Bronchial epithelial cell (primary cell): ENCODE measurements at regions not wholly inside any gene's neighbourhood (a gene's known extent, or its start where the extent isn't known, plus 50 kb on each side); places are given as distances from the start of the nearest gene placed in this dataset.

Source experiments
- DNase-seq: peaks from one replicate; pipeline ENCODE4 v3.0.0-alpha.2; 2010; ENCODE audit warnings: low read depth
- FAIRE-seq: peaks from 2 replicates; lab custom pipeline; 2011; peaks lifted over from hg19 to GRCh38; lab: Jason Lieb, UNC
- H3K27me3 ChIP-seq: 2 replicates; pipeline ENCODE4 v1.5.1; 2011; ENCODE audit warnings: low read length; ENCODE audit not compliant: control insufficient read depth, insufficient read depth
- H3K36me3 ChIP-seq: 2 replicates; pipeline ENCODE4 v1.5.1; 2011; ENCODE audit warnings: low read length; ENCODE audit not compliant: control insufficient read depth, insufficient read depth
- H3K4me3 ChIP-seq: 2 replicates; pipeline ENCODE4 v1.5.1; 2011; ENCODE audit warnings: mild to moderate bottlenecking, low read depth, low read length, control low read depth
- TF ChIP-seq, protein P1 (sequence below): IDR thresholded peaks from 2 replicates; pipeline ENCODE4 v1.5.1; 2011; ENCODE audit warnings: mild to moderate bottlenecking, moderate library complexity, low read length, control low read depth, inconsistent platforms; ENCODE audit not compliant: insufficient read depth, severe bottlenecking

GRCh38 chr4:24705016-24705753 is 90.2 kb upstream of the SOD3 start:
- TF ChIP-seq, protein P1, sequence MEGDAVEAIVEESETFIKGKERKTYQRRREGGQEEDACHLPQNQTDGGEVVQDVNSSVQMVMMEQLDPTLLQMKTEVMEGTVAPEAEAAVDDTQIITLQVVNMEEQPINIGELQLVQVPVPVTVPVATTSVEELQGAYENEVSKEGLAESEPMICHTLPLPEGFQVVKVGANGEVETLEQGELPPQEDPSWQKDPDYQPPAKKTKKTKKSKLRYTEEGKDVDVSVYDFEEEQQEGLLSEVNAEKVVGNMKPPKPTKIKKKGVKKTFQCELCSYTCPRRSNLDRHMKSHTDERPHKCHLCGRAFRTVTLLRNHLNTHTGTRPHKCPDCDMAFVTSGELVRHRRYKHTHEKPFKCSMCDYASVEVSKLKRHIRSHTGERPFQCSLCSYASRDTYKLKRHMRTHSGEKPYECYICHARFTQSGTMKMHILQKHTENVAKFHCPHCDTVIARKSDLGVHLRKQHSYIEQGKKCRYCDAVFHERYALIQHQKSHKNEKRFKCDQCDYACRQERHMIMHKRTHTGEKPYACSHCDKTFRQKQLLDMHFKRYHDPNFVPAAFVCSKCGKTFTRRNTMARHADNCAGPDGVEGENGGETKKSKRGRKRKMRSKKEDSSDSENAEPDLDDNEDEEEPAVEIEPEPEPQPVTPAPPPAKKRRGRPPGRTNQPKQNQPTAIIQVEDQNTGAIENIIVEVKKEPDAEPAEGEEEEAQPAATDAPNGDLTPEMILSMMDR: no peak
- Histone ChIP-seq H3K27me3 (no peaks in the 10 kb centered on the region), H3K4me3 (no peak overlapping the region), H3K36me3 (no peaks in the 10 kb centered on the region)
- peak; percentile 32 for FAIRE-seq
- no peak for DNase-seq

- no peaks in the 10 kb centered on the region for H3K27me3 ChIP-seq
- no peak for DNase-seq
- TF ChIP-seq, protein P1: no peak
- H3K4me3 ChIP-seq: no peak overlapping the region
- no peaks in the 10 kb centered on the region for H3K36me3 ChIP-seq
- no peak for FAIRE-seq
Observed at GRCh38 chr4:24713604-24714003, 81.8 kb upstream of the SOD3 start.

GRCh38 chr4:24719615-24720014 is 75.8 kb upstream of the SOD3 start:
- Histone ChIP-seq H3K4me3 (no peak overlapping the region), H3K36me3 (no peaks in the 10 kb centered on the region), H3K27me3 (no peaks in the 10 kb centered on the region)
- no peak for FAIRE-seq
- DNase-seq: no peak
- TF ChIP-seq, protein P1: no peak

DNA sequence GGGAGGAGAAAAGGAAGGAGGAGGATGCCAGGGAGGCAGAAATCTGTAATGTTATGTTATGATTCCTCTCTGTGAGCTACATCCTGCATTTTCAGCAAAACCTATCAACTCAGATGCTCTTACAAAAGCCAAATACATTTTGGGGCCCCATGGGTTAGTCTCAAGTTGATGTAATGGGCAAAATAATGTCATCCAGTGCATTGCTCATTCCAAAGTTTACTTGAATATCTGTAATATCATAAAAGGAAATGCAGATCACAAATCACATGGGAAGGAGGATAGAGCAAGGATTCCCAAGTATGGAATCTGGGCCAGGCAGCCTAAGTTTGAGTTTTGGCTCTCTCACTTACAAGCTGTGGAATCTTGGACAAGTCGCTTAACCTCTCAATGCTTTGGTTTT is 74.9 kb upstream of the SOD3 start:
- FAIRE-seq: no peak

DNA sequence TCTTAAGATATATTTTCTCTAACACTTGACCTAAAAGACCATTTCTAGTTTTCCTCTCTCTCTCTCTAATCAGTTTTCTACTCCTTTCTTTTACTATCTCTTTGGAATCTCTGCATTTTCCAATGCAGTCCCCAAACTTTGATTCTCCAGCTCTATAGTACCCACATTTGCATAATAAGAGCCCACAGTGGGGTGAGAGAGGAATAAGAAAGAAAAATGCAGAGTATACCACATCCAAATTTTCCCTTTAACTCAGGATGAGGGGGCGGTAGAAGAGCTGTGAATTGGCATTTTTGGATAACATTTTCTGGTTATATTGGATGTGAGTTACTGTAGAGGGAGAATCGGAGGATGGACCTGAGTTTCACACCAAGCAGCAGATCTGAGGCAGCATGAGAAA is 74.4 kb upstream of the SOD3 start:
- no peak for FAIRE-seq
- no peaks in the 10 kb centered on the region for H3K36me3 ChIP-seq

More for the DNA sequence above, 74.9 kb upstream of the SOD3 start:
- no peak overlapping the region for H3K4me3 ChIP-seq
- TF ChIP-seq, protein P1: no peak
- H3K27me3 ChIP-seq: no peaks in the 10 kb centered on the region
- no peaks in the 10 kb centered on the region for H3K36me3 ChIP-seq
- no peak for DNase-seq

More for the DNA sequence above, 74.4 kb upstream of the SOD3 start:
- TF ChIP-seq, protein P1: no peak
- no peak overlapping the region for H3K4me3 ChIP-seq
- no peaks in the 10 kb centered on the region for H3K27me3 ChIP-seq
- DNase-seq: no peak
